GM12801 (cell line): ENCODE measurements at regions not wholly inside any gene's neighbourhood (a gene's known extent, or its start where the extent isn't known, plus 50 kb on each side); places are given as distances from the start of the nearest gene placed in this dataset.

Source experiments
- TF ChIP-seq, protein P1 (sequence below): IDR thresholded peaks from one replicate; pipeline ENCODE4 v1.5.1; 2011; ENCODE audit warnings: control low read depth; ENCODE audit not compliant: insufficient read length; ENCODE audit errors: extremely low read depth

DNA sequence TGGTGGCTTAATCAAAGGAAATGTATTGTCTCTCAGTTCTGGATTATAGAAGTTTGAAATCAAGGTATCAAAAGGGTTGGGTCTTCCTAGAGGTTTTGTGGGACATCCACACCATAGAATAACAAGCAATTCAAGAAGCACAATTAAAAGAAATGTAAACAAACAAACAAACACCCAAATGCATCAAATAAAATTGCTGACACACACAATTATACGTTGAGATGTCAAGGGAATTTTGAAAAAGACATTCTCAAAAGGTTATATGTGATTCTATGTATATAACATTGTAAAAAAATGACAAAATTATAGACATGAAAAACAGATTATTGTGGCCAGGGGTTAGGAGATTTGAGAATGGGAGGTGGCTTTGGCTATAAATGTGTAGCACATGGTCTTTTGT is 250.7 kb upstream of the AGA start:
- TF ChIP-seq, protein P1, sequence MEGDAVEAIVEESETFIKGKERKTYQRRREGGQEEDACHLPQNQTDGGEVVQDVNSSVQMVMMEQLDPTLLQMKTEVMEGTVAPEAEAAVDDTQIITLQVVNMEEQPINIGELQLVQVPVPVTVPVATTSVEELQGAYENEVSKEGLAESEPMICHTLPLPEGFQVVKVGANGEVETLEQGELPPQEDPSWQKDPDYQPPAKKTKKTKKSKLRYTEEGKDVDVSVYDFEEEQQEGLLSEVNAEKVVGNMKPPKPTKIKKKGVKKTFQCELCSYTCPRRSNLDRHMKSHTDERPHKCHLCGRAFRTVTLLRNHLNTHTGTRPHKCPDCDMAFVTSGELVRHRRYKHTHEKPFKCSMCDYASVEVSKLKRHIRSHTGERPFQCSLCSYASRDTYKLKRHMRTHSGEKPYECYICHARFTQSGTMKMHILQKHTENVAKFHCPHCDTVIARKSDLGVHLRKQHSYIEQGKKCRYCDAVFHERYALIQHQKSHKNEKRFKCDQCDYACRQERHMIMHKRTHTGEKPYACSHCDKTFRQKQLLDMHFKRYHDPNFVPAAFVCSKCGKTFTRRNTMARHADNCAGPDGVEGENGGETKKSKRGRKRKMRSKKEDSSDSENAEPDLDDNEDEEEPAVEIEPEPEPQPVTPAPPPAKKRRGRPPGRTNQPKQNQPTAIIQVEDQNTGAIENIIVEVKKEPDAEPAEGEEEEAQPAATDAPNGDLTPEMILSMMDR: no peak

DNA sequence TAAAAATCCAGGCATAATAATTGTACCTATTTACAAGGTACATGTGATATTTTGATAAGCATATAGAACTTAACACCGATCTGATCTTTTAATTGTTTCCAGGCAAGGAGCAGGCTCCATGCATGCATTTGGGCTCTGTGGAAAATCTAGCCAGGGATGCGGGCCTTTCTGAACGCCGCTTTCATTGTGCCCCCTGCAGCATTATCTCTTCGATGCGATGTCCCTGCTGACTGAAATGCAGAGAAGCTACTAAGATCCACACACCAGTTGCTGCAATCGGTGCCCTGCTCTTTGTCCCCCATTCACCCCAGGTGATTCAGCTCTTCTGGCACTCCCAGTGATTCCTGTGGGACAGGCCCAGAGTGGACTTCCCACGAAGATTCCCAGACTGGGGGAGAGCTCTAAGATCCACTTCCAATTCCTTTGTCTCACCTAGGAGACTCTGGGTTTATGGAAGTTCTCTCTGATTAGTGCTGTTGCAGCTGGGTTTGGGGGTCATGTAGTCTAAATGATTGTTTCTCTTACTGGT is 254.3 kb upstream of the AGA start:
- TF ChIP-seq, protein P1: no peak

DNA sequence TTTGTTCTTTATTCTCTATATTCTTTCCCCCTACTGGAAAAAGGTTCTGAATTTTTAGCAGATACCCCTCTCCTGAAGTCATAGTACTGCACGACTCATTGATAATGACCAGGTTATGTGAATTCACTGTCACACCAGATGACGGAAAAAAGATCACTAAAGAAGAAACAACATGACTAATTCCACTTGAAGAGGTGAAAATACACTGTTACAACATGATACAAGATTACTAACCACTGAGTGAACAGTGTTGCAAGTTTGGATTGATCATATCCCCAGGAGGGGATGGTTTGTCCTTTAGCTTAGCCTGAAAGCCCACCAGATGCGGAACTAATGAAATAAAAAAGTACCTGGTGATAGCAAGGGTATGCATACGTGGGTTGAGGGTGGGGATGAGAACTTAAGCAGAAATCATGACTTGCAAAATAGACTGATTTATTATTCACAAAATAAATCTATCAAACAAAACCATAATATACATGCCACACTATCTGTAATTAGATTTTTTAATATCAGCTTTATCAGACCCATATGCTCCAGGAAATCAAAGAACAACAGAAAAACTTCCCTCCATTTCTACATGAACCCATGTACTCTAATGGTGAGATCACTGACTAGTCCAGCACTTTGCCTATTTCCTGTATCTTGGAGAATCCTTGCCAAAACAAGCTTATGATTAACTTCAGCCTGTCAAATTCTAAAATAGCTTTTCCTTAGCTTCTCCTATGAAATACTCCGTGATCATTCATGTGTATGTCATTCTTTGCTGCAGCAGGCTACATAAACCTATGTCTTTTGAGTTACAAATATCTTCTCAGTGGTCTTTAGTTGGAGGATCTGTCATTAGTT is 257.4 kb upstream of the AGA start:
- TF ChIP-seq, protein P1: no peak

DNA sequence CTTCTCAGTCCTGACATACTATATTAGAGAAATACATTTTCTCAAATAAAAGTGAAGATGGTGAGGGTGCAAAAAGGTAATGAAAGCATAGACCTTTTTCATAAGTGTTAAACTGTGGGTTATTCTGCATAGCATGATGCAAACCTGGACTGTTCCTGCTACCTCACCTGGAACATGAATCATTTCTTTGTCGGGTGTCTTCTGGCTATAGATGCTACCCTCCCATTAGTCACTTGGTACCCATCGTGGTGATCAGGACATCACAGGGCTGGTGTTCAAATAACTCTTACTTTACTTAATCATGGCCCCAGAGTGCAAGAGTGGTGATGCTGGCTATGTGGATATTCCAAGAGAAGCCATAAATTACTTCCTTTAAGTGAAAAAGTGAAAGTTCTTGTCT is 264.7 kb upstream of the AGA start:
- TF ChIP-seq, protein P1: no peak

DNA sequence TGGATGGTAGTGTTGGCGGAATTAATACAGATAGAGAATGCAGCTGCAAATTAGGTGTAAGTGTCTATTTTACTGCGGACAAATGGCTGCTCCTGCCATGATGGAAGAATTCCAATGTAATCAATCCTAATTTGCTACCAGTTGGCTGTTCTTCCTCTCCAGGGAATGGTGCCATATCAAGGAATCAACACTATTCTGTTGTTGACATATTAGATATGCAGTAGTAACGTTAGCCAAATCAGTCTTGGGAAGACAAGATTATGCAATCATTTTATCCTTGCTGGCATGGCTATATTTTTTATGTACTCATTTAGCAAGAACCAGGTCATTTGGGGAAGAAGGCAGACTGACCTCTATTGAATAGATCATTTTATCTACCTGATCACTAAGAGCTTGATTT is 271.2 kb upstream of the AGA start:
- TF ChIP-seq, protein P1: no peak

DNA sequence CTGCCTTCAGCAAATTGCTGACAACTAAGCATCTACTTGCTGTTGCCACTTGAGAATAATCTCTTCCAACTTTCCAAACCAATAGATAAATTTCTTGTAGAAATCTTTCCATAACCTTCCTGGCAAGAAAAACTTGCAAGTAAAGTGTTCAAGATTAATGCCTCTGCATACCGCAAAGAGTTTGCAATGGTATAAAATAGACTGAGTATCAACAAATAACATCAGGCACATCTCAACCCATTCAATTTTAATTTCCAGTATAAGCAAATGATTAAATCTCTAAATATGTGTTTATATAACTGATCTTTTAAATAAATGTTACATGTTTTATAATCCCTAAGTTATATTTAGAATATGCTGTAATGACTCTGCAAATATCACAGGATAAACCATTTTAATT is 275.2 kb upstream of the AGA start:
- TF ChIP-seq, protein P1: no peak

DNA sequence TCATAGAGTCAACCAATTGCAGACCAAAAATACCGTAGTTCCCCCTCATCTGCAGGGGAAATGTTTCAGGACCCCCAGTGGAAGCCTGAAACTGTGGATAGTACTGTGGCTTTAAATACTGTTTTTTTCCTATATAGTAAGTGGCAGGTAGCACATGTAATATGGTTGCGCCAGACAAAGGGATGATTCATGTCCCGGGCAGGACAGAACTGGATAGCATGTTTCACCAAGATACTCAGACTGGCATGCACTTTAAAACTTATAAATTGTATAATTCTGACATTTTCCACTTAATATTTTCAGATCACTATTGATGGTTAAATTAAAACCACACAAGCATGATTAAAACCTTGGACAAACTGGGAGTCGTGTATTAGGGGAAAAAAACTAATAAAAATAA is 276.3 kb upstream of the AGA start:
- TF ChIP-seq, protein P1: no peak
